Fibroblast of pulmonary artery (primary cell): ENCODE measurements at regions not wholly inside any gene's neighbourhood (a gene's known extent, or its start where the extent isn't known, plus 50 kb on each side); places are given as distances from the start of the nearest gene placed in this dataset.

Source experiments
- DNase-seq: peaks from one replicate; pipeline ENCODE4 v3.0.0-alpha.2; 2010; ENCODE audit warnings: low read depth
- H3K4me3 ChIP-seq: replicated peaks from 2 replicates; pipeline ENCODE4 v1.5.1; 2011; ENCODE audit warnings: low read depth, mild to moderate bottlenecking, control low read depth, low read length, moderate library complexity
- TF ChIP-seq, protein P1 (sequence below): IDR thresholded peaks from 2 replicates; pipeline ENCODE4 v1.5.1; 2011; ENCODE audit warnings: mild to moderate bottlenecking, control low read depth, low read length, inconsistent platforms; ENCODE audit errors: missing control alignments

GRCh38 chr4:91989914-91990313 is 313.9 kb upstream of the GRID2 start:
- TF ChIP-seq, protein P1, sequence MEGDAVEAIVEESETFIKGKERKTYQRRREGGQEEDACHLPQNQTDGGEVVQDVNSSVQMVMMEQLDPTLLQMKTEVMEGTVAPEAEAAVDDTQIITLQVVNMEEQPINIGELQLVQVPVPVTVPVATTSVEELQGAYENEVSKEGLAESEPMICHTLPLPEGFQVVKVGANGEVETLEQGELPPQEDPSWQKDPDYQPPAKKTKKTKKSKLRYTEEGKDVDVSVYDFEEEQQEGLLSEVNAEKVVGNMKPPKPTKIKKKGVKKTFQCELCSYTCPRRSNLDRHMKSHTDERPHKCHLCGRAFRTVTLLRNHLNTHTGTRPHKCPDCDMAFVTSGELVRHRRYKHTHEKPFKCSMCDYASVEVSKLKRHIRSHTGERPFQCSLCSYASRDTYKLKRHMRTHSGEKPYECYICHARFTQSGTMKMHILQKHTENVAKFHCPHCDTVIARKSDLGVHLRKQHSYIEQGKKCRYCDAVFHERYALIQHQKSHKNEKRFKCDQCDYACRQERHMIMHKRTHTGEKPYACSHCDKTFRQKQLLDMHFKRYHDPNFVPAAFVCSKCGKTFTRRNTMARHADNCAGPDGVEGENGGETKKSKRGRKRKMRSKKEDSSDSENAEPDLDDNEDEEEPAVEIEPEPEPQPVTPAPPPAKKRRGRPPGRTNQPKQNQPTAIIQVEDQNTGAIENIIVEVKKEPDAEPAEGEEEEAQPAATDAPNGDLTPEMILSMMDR, result no peak

GRCh38 chr4:91990726-91991125 is 313.0 kb upstream of the GRID2 start:
- TF ChIP-seq, protein P1, result no peak
- DNase-seq, result no peak
- H3K4me3 ChIP-seq, result no peak overlapping the region

More at GRCh38 chr4:91989914-91990313, 313.9 kb upstream of the GRID2 start:
- no peak overlapping the region for H3K4me3 ChIP-seq
- no peak for DNase-seq

DNA sequence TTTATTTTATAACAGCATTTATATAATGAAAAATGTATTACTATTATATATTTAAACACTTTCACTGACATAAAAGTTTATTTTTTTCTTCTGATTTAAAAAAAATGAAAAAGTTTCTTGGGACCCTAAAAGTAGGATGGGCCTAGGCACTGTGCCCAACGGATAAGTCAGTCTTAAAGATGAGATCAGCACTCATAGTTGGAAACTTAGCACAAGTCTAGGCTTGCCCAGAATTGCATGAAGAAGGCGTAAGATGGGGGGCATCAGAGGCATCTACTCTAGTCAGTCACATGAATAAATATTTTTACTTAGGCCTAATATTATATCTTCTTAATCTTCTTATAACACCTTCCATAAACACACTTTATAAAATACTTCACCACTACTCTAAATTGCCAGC is 306.7 kb upstream of the GRID2 start:
- H3K4me3 ChIP-seq, result no peak overlapping the region
- TF ChIP-seq, protein P1, result no peak
- DNase-seq, result no peak

DNA sequence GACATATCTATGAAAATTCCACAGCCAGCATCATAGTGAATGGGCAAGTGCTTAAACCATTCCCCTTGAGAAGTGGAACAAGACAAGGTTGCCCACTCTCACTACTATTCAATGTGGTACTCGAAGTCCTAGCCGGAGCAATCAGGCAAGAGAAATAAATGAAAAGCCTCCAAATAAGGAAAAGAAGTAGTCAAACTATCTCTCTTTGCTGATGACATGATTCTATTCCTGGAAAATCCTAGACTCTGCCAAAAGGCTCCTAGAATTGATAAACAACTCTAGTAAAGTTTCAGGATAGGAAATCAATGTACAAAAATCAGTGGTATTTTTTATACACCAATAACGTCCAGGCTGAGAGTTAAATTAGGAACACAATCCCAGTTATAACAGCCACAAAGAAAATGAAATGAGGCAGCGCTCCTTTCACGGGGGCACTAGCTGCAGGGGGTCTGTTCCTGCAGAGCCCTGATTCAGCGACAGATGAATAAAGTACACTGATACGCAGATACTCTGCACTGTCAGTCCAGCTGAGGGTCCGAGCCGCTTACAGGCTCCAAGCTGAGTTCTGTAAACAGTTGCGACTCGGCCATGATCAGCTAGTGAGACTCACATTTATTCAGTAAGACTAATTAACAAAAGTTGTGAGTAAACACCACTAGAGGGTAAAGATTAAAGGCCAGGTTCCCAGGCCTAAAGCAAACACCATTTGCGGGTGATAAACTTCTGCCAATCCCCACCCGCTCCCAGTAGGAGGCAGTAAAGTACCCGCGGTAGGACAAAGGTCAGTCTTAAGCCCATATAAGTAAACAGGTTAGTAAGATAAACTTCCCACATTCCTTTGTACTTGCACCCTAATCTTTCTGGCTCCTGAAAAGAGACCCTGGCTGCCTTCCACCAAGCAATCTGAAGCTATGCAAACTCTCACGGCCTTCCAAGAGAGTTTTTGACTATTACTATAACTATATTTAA is 290.6 kb upstream of the GRID2 start:
- H3K4me3 ChIP-seq, result no peak overlapping the region
- TF ChIP-seq, protein P1, result peak; percentile 0
- DNase-seq, result no peak

DNA sequence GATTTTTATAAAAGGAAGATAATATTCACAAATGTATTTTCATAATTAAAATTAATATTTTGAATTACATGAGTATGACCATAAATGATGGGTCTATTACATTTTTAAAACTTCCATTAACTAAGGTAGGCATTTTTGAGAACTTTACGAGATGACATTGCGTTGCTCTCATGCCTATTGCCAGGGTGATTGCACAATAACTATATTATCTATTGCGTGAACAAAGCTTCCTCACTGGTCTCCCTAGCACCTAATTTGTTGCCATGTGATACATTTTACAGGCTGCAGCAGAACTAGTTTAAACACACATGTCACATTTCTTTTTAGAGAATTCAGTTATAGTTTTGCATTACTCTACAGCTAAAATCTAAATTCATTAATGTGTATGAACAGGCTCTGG is 289.7 kb upstream of the GRID2 start:
- H3K4me3 ChIP-seq, result no peak overlapping the region
- DNase-seq, result peak; percentile 6
- TF ChIP-seq, protein P1, result no peak

DNA sequence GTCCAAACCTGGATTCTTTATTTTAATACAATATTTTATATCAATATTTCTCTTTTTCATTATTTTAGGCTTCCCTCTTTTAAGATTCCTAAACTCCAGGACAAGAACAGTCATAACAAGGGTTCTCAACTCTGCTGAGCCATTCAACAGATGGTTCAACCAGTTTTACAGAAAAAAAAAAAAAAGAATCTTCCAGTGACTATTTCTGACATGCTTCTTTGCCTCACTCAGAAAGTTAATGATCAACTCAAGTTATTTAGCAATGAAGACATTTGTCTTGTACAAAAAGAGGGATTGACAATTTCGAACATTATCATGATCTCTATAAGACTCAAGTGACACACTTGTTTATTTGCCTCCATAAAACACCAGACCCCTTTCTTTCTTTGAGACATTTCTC is 282.6 kb upstream of the GRID2 start:
- no peak for DNase-seq
- H3K4me3 ChIP-seq, result no peak overlapping the region
- TF ChIP-seq, protein P1, result no peak
